Gastrocnemius medialis (tissue), 4 donors: ENCODE measurements at regions not wholly inside any gene's neighbourhood (a gene's known extent, or its start where the extent isn't known, plus 50 kb on each side); places are given as distances from the start of the nearest gene placed in this dataset.
"Not testable (repeated sequence)": the region's sequence is repeated elsewhere in the genome, so short reads cannot be mapped to it uniquely, and the experiment has no call there.

Experiments
- ATAC-seq, 2 donors: fragments of 150-250 bp; one replicate each; pipeline ENCODE4 v1.9.1; 2016
- DNase-seq, 2 donors: peaks; one replicate each; pipeline ENCODE4 v3.0.0-alpha.2; 2019
- H3K27ac ChIP-seq, 4 donors: fragments of 200-600 bp; sonication (generic); 1 replicate in 1 of 4; 2 replicates in 3 of 4; pipeline ENCODE4 v1.5.1; 2016 to 2018; ENCODE audit warnings: mild to moderate bottlenecking in 2 of 4, moderate library complexity in 1 of 4
- H3K27me3 ChIP-seq, 3 donors: fragments of 200-600 bp; sonication (generic) in 2 of 3; 1 replicate in 1 of 3; 2 replicates in 2 of 3; pipeline versions ENCODE4 v1.5.1 to v1.6.0; 2016 to 2019; ENCODE audit warnings: mild to moderate bottlenecking in 1 of 3, moderate library complexity in 1 of 3
- H3K36me3 ChIP-seq, 2 donors: fragments of 200-600 bp; sonication (generic) in 1 of 2; one replicate each; pipeline ENCODE4 v1.5.1; 2017 to 2018
- H3K4me1 ChIP-seq, 2 donors: fragments of 200-600 bp; sonication (generic) in 1 of 2; one replicate each; pipeline ENCODE4 v1.5.1; 2016 to 2017; ENCODE audit warnings: mild to moderate bottlenecking in 2 of 2
- H3K4me3 ChIP-seq, 4 donors: fragments of 200-600 bp; sonication (generic) in 3 of 4; 1 replicate in 1 of 4; 2 replicates in 3 of 4; pipeline ENCODE4 v1.5.1; 2016 to 2019; ENCODE audit warnings: mild to moderate bottlenecking in 2 of 4
- H3K9me3 ChIP-seq, 3 donors: fragments of 200-600 bp; sonication (generic) in 2 of 3; 1 replicate in 1 of 3; 2 replicates in 2 of 3; pipeline ENCODE4 v1.5.1; 2016 to 2019
- POLR2A ChIP-seq, 2 donors: fragments of 450-650 bp; IDR thresholded peaks; one replicate each; pipeline ENCODE4 v1.6.1; 2017; ENCODE audit warnings: antibody characterized with exemption in 2 of 2, mild to moderate bottlenecking in 2 of 2, moderate library complexity in 2 of 2
- in situ Hi-C, 4 donors: fragments of 200-750 bp; cut with MboI; loops; one replicate each; pipeline versions ENCODE4 v1.15.0 to v1.8.0; 2017; ENCODE audit warnings: low sequenced_read_pairs in 4 of 4
- intact Hi-C: fragments of 100-400 bp; cut with DNase I; formaldehyde crosslinking; loops from one replicate; pipeline ENCODE4 v1.15.1; 2023; ENCODE audit warnings: low total_unique reads
- TF ChIP-seq, protein P1 (sequence below), 5 experiments: fragments of 450-650 bp in 3 of 5; fragments of 200-600 bp in 2 of 5; sonication (generic) in 2 of 5; IDR thresholded peaks in 4 of 5; conservative IDR thresholded peaks in 1 of 5; 1 replicate in 4 of 5; 2 replicates in 1 of 5; pipeline ENCODE4 v1.5.1; 2016 to 2019; ENCODE audit warnings: antibody characterized with exemption in 5 of 5, mild to moderate bottlenecking in 3 of 5, moderate library complexity in 3 of 5

DNA sequence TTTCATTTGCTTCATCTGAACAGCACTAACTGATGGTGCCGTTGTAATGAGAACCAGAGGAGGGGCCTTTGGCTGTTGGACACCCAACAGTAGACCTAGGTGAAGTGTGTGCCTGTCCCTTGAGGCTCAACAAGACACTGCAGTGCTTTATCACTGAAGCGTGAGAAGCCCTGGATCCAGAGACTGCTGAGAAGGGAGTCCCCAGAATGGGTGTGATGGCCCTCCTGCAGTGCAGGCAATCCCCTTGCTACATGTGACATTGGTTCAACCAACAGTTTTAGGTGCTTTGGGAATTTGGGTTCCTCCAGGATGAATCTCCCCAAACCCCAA lies 125.6 kb downstream of the BRD1 start:
- in situ Hi-C loops, result no loop called here
- intact Hi-C loops, result no loop called here
- no peak for ATAC-seq

DNA sequence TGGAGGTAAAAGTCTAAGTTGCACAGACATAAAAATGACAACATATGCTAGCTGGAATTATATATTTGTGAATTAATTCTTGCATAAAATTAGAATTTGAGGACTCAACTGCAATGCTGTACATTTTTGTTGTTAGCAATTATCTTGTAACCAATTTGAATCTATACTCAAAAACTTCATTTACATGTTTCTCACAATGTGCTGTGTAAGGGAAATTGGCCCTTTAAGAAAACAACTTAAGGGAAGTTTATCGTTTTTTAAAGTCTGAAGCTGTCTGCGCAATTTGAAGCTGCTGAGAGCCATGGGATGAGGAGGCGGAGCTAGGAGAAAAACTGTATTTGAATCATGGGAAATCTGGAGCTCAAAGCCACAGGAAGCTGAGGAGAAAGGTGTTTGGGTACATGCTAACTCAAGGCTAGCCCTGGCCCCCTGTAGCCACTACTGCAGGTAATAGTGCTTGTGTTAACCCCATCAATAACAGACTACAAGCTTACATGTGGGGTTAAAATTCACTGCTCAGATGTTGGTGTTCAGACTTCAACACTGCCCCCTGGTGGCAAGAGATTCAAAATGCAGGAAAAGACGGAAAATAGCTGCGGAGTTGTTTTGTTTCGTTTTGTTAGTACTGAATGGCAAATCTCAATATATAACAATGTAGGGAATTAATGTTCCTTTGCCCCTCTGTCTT lies 126.1 kb downstream of the BRD1 start:
- no peaks in the 10 kb centered on the region for H3K36me3 ChIP-seq
- no peak for ATAC-seq
- H3K4me1 ChIP-seq, result no peaks in the 10 kb centered on the region
- H3K9me3 ChIP-seq, result peaks cover 0 to 16% (median 0%) of the 10 kb centered on the region in 3 donors
- no peak overlapping the region for H3K27ac ChIP-seq
- H3K27me3 ChIP-seq, result peaks cover 12 to 38% (median 14%) of the 10 kb centered on the region in 3 donors
- no peak for DNase-seq
- in situ Hi-C loops, result no loop called here
- H3K4me3 ChIP-seq, result no peak overlapping the region
- TF ChIP-seq POLR2A (IDR thresholded peaks at IDR 0.05), result no peak
- TF ChIP-seq, protein P1, sequence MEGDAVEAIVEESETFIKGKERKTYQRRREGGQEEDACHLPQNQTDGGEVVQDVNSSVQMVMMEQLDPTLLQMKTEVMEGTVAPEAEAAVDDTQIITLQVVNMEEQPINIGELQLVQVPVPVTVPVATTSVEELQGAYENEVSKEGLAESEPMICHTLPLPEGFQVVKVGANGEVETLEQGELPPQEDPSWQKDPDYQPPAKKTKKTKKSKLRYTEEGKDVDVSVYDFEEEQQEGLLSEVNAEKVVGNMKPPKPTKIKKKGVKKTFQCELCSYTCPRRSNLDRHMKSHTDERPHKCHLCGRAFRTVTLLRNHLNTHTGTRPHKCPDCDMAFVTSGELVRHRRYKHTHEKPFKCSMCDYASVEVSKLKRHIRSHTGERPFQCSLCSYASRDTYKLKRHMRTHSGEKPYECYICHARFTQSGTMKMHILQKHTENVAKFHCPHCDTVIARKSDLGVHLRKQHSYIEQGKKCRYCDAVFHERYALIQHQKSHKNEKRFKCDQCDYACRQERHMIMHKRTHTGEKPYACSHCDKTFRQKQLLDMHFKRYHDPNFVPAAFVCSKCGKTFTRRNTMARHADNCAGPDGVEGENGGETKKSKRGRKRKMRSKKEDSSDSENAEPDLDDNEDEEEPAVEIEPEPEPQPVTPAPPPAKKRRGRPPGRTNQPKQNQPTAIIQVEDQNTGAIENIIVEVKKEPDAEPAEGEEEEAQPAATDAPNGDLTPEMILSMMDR (IDR thresholded peaks at IDR 0.05 in 4 of 5, conservative IDR thresholded peaks at IDR 0.05 in 1 of 5), result peak in 2 of 5 experiments; percentile 11 to 31
- intact Hi-C loops, result no loop called here

More for the DNA sequence above, 125.6 kb downstream of the BRD1 start:
- TF ChIP-seq, protein P1 (IDR thresholded peaks at IDR 0.05 in 4 of 5, conservative IDR thresholded peaks at IDR 0.05 in 1 of 5), result no peak
- TF ChIP-seq POLR2A (IDR thresholded peaks at IDR 0.05), result no peak
- Histone ChIP-seq H3K36me3 (no peaks in the 10 kb centered on the region), H3K27ac (no peak overlapping the region), H3K4me1 (no peaks in the 10 kb centered on the region), H3K9me3 (peaks cover 0 to 16% (median 0%) of the 10 kb centered on the region in 3 donors), H3K27me3 (peaks cover 12 to 38% (median 14%) of the 10 kb centered on the region in 3 donors), H3K4me3 (no peak overlapping the region)
- DNase-seq, result no peak

DNA sequence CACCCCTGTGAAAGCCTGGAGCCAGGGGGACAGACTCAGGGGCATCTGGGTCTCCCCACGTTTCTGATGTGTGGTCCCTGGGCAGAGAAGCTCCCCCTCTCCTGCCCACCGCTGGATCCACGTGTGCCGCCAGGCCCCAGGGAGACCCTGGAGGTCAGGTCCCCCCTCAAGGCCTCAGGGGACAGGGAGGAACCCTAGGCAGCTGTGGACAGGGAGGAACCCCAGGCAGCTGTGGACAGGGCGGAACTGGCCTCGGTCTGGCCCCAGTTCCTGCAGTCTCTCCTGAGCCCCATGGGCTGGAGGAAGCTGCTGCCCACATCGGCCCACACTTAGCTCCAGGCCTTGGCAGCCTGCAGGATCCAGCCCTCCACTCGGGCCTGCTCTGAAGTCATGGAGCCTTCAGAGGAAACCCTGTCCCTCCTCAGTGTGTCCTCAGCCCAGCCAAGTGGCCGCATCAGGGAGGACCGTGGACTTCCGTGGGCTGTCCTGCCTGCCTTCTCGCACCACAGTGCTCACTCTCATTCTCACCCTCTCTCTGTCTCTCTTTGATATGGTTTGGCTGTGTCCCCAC lies 127.7 kb downstream of the BRD1 start:
- no peaks in the 10 kb centered on the region for H3K36me3 ChIP-seq
- intact Hi-C loops, result no loop called here
- no peak for TF ChIP-seq POLR2A (IDR thresholded peaks at IDR 0.05)
- TF ChIP-seq, protein P1 (IDR thresholded peaks at IDR 0.05 in 4 of 5, conservative IDR thresholded peaks at IDR 0.05 in 1 of 5), result no peak
- H3K4me1 ChIP-seq, result no peaks in the 10 kb centered on the region
- no peak overlapping the region for H3K27ac ChIP-seq
- peaks cover 0 to 16% (median 0%) of the 10 kb centered on the region in 3 donors for H3K9me3 ChIP-seq
- DNase-seq, result no peak
- ATAC-seq, result no peak
- peaks cover 9 to 27% (median 11%) of the 10 kb centered on the region in 3 donors for H3K27me3 ChIP-seq
- H3K4me3 ChIP-seq, result no peak overlapping the region
- in situ Hi-C loops, result no loop called here

DNA sequence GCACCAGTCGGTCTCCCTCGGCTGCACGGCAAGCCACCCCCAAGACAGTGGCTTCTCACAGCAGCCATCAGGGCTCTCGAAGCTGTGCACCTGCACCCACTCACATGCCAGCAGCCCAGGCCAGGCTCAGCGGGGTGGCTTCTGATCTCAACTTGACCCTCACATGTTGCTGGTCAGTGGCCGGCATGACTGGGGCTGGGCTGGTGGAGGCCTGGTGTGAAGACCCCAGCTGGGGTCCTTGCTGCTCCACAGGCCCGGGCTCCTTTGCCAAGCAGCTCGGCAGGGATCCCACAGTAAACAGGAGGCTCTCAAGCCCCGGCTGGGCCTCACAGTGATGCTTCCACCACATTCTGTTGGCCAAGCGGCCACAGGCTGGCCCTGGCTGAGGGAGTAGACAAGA lies 128.2 kb downstream of the BRD1 start:
- Histone ChIP-seq H3K36me3 (no peaks in the 10 kb centered on the region), H3K4me1 (no peaks in the 10 kb centered on the region), H3K9me3 (peaks cover 0 to 16% (median 0%) of the 10 kb centered on the region in 3 donors), H3K27me3 (peaks cover 5 to 22% (median 9%) of the 10 kb centered on the region in 3 donors), H3K27ac (no peak overlapping the region), H3K4me3 (no peak overlapping the region)
- DNase-seq (no peak), ATAC-seq (no peak)
- in situ Hi-C loops (no loop called here), intact Hi-C loops (no loop called here)
- TF ChIP-seq, protein P1 (IDR thresholded peaks at IDR 0.05 in 4 of 5, conservative IDR thresholded peaks at IDR 0.05 in 1 of 5), result no peak
- TF ChIP-seq POLR2A (IDR thresholded peaks at IDR 0.05), result no peak

DNA sequence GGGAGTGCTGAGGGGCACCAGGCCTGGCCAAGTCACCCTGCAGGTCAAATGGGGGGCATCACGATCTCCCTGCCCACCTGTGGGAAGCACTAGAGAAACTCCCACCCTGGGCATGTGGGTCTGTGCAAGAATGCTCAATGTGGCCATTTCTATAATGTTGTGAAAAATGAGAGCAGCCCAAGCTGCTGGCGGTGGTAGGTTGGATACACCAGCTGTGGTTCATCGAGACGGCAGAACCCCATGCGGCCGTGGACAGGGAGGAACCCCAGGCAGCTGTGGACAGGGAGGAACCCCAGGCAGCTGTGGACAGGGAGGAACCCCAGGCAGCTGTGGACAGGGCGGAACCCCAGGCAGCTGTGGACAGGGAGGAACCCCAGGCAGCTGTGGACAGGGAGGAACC lies 129.1 kb downstream of the BRD1 start:
- ATAC-seq, DNase-seq, in situ Hi-C loops, H3K27ac ChIP-seq, H3K36me3 ChIP-seq, H3K4me3 ChIP-seq, H3K4me1 ChIP-seq, intact Hi-C loops: not testable (repeated sequence)
- Histone ChIP-seq H3K9me3 (peaks cover 0 to 16% (median 0%) of the 10 kb centered on the region in 3 donors), H3K27me3 (peaks cover 0 to 15% (median 7%) of the 10 kb centered on the region in 3 donors)
